Keratinocyte (primary cell): ENCODE measurements at regions not wholly inside any gene's neighbourhood (a gene's known extent, or its start where the extent isn't known, plus 50 kb on each side); places are given as distances from the start of the nearest gene placed in this dataset.

Experiments
- DNase-seq: peaks from one replicate; pipeline ENCODE4 v3.0.0-alpha.2; 2011; ENCODE audit warnings: low read depth, missing footprints, low spot score
- FAIRE-seq: peaks from 2 replicates; lab custom pipeline; 2011; peaks lifted over from hg19 to GRCh38; lab: Jason Lieb, UNC
- H2AFZ ChIP-seq: 2 replicates; pipeline ENCODE4 v1.6.0; 2012; ENCODE audit warnings: low read length, control low read depth, inconsistent platforms; ENCODE audit not compliant: control insufficient read depth
- H3K27ac ChIP-seq: 2 replicates; pipeline ENCODE4 v1.5.1; 2011; ENCODE audit warnings: low read length; ENCODE audit not compliant: control insufficient read depth, insufficient read depth
- H3K27me3 ChIP-seq: 3 replicates; pipeline ENCODE4 v1.6.0; 2011; ENCODE audit warnings: low read length; ENCODE audit not compliant: control insufficient read depth, insufficient read depth; ENCODE audit errors: extremely low read depth
- H3K36me3 ChIP-seq, 2 experiments: 2 replicates in 1 of 2; 3 replicates in 1 of 2; pipeline ENCODE4 v1.5.1; 2011; ENCODE audit warnings: low read length in 2 of 2, mild to moderate bottlenecking in 1 of 2; ENCODE audit not compliant: control insufficient read depth in 2 of 2, insufficient read depth in 2 of 2; ENCODE audit errors: extremely low read depth in 1 of 2
- H3K4me1 ChIP-seq: 3 replicates; pipeline ENCODE4 v1.5.1; 2011; ENCODE audit warnings: low read length; ENCODE audit not compliant: control insufficient read depth, insufficient read depth; ENCODE audit errors: extremely low read depth
- H3K4me2 ChIP-seq: 3 replicates; pipeline ENCODE4 v1.6.0; 2011; ENCODE audit warnings: low read depth, low read length; ENCODE audit not compliant: control insufficient read depth, insufficient read depth; ENCODE audit errors: extremely low read depth
- H3K4me3 ChIP-seq, 3 experiments: fragments of 200-600 bp in 1 of 3; sonication (generic) in 1 of 3; 2 replicates in 2 of 3; 3 replicates in 1 of 3; pipeline ENCODE4 v1.5.1; 2011 to 2016; ENCODE audit warnings: low read length in 3 of 3, mild to moderate bottlenecking in 3 of 3, control low read depth in 2 of 3, inconsistent platforms in 1 of 3, low read depth in 1 of 3, mixed read lengths in 1 of 3, mixed run types in 1 of 3, moderate library complexity in 1 of 3; ENCODE audit not compliant: control insufficient read depth in 2 of 3, insufficient read depth in 2 of 3; ENCODE audit errors: extremely low read depth in 1 of 3
- H3K79me2 ChIP-seq: 2 replicates; pipeline ENCODE4 v1.6.0; 2012; ENCODE audit warnings: low read length; ENCODE audit not compliant: control insufficient read depth, insufficient read depth
- H3K9ac ChIP-seq: 3 replicates; pipeline ENCODE4 v1.6.0; 2011; ENCODE audit warnings: low read length; ENCODE audit not compliant: control insufficient read depth, insufficient read depth; ENCODE audit errors: extremely low read depth
- H3K9me1 ChIP-seq: 3 replicates; pipeline ENCODE4 v1.6.0; 2011; ENCODE audit warnings: low read length; ENCODE audit not compliant: control insufficient read depth, insufficient read depth; ENCODE audit errors: extremely low read depth
- H3K9me3 ChIP-seq: 2 replicates; pipeline ENCODE4 v1.5.1; 2012; ENCODE audit warnings: low read depth, low read length; ENCODE audit not compliant: control insufficient read depth
- H4K20me1 ChIP-seq: 3 replicates; pipeline ENCODE4 v1.6.0; 2011; ENCODE audit warnings: low read length; ENCODE audit not compliant: control insufficient read depth, insufficient read depth; ENCODE audit errors: extremely low read depth
- EZH2 ChIP-seq: IDR thresholded peaks from one replicate; pipeline ENCODE4 v1.6.1; 2012; ENCODE audit warnings: inconsistent platforms, mild to moderate bottlenecking, low read length, moderate library complexity
- dilution Hi-C: fragments of 300-500 bp; cut with MboI; formaldehyde crosslinking; loops from one replicate; pipeline ENCODE4 v1.7.0; 2020; ENCODE audit warnings: low sequenced_read_pairs; ENCODE audit not compliant: extremely low pct_ligation_motif_present
- TF ChIP-seq, protein P1 (sequence below), 3 experiments: IDR thresholded peaks in 1 of 3; conservative IDR thresholded peaks in 1 of 3; optimal IDR thresholded peaks in 1 of 3; 2 replicates in 2 of 3; 3 replicates in 1 of 3; pipeline versions ENCODE3 to v1.5.1; 2011; ENCODE audit warnings: low read length in 3 of 3, mild to moderate bottlenecking in 3 of 3, moderate library complexity in 2 of 3, control low read depth in 1 of 3, inconsistent platforms in 1 of 3; ENCODE audit not compliant: insufficient read depth in 2 of 3; ENCODE audit errors: extremely low read depth in 1 of 3

DNA sequence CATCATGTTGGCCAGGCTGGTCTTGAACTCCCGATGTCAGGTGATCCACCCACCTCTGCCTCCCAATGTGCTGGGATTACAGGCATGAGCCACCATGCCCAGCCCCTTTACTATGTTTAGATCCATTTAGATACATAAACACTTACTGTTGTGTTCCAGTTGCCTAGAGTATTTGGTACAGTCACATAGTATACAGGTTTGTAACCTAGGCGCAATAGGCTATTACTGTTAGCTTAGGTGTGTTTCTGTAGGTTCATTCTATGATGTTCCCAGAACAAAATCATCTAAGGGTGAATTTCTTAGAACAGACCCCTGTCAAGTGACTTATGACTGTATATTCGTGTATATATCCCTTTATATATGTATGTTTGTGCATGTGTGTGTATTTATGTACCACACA is 61.8 kb downstream of the MYCN start:
- H3K4me1 ChIP-seq: peaks cover 2% of the 10 kb centered on the region
- no peak overlapping the region for H3K27ac ChIP-seq
- H3K27me3 ChIP-seq: no peaks in the 10 kb centered on the region
- no peaks in the 10 kb centered on the region for H3K9me3 ChIP-seq
- dilution Hi-C loops: no loop called here
- no peak for FAIRE-seq
- H3K4me3 ChIP-seq: no peak overlapping the region
- no peaks in the 10 kb centered on the region for H3K9me1 ChIP-seq
- H3K36me3 ChIP-seq: no peaks in the 10 kb centered on the region
- TF ChIP-seq EZH2: no peak
- TF ChIP-seq, protein P1, sequence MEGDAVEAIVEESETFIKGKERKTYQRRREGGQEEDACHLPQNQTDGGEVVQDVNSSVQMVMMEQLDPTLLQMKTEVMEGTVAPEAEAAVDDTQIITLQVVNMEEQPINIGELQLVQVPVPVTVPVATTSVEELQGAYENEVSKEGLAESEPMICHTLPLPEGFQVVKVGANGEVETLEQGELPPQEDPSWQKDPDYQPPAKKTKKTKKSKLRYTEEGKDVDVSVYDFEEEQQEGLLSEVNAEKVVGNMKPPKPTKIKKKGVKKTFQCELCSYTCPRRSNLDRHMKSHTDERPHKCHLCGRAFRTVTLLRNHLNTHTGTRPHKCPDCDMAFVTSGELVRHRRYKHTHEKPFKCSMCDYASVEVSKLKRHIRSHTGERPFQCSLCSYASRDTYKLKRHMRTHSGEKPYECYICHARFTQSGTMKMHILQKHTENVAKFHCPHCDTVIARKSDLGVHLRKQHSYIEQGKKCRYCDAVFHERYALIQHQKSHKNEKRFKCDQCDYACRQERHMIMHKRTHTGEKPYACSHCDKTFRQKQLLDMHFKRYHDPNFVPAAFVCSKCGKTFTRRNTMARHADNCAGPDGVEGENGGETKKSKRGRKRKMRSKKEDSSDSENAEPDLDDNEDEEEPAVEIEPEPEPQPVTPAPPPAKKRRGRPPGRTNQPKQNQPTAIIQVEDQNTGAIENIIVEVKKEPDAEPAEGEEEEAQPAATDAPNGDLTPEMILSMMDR (optimal IDR thresholded peaks at IDR 0.05 in 1 of 3, IDR thresholded peaks at IDR 0.05 in 1 of 3, conservative IDR thresholded peaks at IDR 0.05 in 1 of 3; ENCODE audit: extremely low read depth in 1 of 3, insufficient read depth in 2 of 3, low read length in 3 of 3): no peak
- H3K9ac ChIP-seq: no peak overlapping the region
- no peaks in the 10 kb centered on the region for H3K79me2 ChIP-seq
- H4K20me1 ChIP-seq: no peaks in the 10 kb centered on the region
- DNase-seq: no peak
- no peak overlapping the region for H3K4me2 ChIP-seq
- H2AFZ ChIP-seq: no peak overlapping the region

DNA sequence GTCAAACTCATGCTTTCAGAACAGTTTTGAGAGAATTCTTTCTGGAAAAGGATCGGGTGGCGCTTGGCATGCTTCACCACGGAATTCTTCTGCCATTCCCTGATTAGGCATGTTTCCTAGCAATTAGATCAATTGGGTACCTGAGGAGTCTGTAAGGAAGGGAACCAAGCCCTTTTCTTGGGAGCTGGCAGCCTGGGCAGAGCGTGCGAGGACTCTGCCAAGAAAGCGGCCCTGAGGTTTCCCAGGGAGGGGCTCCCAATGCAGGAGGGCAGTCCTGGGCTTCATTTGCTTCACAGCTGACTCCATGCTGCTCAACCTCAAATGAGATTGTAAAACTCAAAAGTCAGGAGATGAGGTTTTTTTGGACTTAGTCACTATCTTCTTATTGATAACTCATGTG is 60.3 kb downstream of the MYCN start:
- dilution Hi-C loops: no loop called here
- H3K79me2 ChIP-seq: no peaks in the 10 kb centered on the region
- FAIRE-seq (no peak), DNase-seq (no peak)
- H2AFZ ChIP-seq: no peak overlapping the region
- H3K4me3 ChIP-seq: no peak overlapping the region
- H3K9me3 ChIP-seq: no peaks in the 10 kb centered on the region
- no peak overlapping the region for H3K9ac ChIP-seq
- H3K4me1 ChIP-seq: no peaks in the 10 kb centered on the region
- H3K36me3 ChIP-seq: no peaks in the 10 kb centered on the region
- no peaks in the 10 kb centered on the region for H3K9me1 ChIP-seq
- H3K27ac ChIP-seq: no peak overlapping the region
- H3K4me2 ChIP-seq: no peak overlapping the region
- no peak for TF ChIP-seq EZH2
- TF ChIP-seq, protein P1 (optimal IDR thresholded peaks at IDR 0.05 in 1 of 3, IDR thresholded peaks at IDR 0.05 in 1 of 3, conservative IDR thresholded peaks at IDR 0.05 in 1 of 3; ENCODE audit: extremely low read depth in 1 of 3, insufficient read depth in 2 of 3, low read length in 3 of 3): no peak
- no peaks in the 10 kb centered on the region for H4K20me1 ChIP-seq
- H3K27me3 ChIP-seq: no peaks in the 10 kb centered on the region
